HCT116 (cell line): ENCODE measurements at regions not wholly inside any gene's neighbourhood (a gene's known extent, or its start where the extent isn't known, plus 50 kb on each side); places are given as distances from the start of the nearest gene placed in this dataset.

Source experiments
- EZH2 ChIP-seq: fragments of 200-600 bp; sonication (generic); IDR thresholded peaks from 2 replicates; pipeline ENCODE4 v1.6.1; 2017; ENCODE audit warnings: antibody characterized with exemption, mixed run types
- EZH2phosphoT487 ChIP-seq: fragments of 200-600 bp; IDR thresholded peaks from 2 replicates; pipeline ENCODE4 v1.6.1; 2018; ENCODE audit warnings: antibody characterized with exemption, borderline replicate concordance
- YY1 ChIP-seq: IDR thresholded peaks from 2 replicates; pipeline ENCODE4 v1.6.1; 2011; ENCODE audit warnings: low read length, low read depth, moderate library complexity, mild to moderate bottlenecking; ENCODE audit not compliant: insufficient replicate concordance; ENCODE audit errors: extremely low read depth

DNA sequence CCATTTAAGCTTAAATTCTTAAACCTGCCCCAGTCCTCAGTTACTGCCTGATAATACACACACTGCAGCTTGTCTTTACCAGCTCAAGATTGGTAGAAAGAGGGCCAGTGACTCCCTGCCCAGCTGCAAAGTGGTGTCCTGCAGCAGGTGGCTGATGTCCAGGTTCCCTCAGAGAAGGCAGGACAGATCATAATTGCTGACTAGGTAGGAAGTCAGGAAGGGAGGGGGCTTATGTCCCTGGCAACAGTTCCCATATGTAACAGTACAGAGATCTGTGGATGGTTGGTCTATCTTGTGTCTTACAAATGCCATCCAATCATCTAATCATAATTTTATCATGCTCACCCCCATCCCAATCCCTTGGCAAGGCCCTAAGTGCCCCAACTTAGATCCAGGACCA, 492.1 kb upstream of the PPP2R3A start:
- TF ChIP-seq EZH2phosphoT487 (no peak), YY1 (no peak), EZH2 (no peak)
